ENCODE measurements at regions not wholly inside any gene's neighbourhood (a gene's known extent, or its start where the extent isn't known, plus 50 kb on each side); places are given as distances from the start of the nearest gene placed in this dataset.

- Histone ChIP-seq H3K14ac (replicated peaks; ENCODE audit: low read depth, low read length) (no peak overlapping the region), H2BK120ac (ENCODE audit: low read depth, low read length) (no peak overlapping the region), H2BK15ac (ENCODE audit: low read depth, low read length) (no peak overlapping the region), H3K9ac (ENCODE audit: low read depth, low read length) (no peak overlapping the region), H3K27ac (ENCODE audit: insufficient read depth, low read length) (no peak overlapping the region), H3K9me1 (ENCODE audit: insufficient read depth, low read length) (no peaks in the 10 kb centered on the region), H3K36me3 (ENCODE audit: control insufficient read depth, insufficient read depth, low read length) (no peaks in the 10 kb centered on the region), H3K27me3 (ENCODE audit: control insufficient read depth, insufficient read depth, low read length) (no peaks in the 10 kb centered on the region), H2BK5ac (ENCODE audit: low read depth, low read length, poor library complexity, severe bottlenecking) (no peak overlapping the region), H3K56ac (ENCODE audit: extremely low read depth, insufficient read depth, low read length) (no peak overlapping the region), H3K4me1 (ENCODE audit: control insufficient read depth, insufficient read depth, low read length) (no peaks in the 10 kb centered on the region), H2AFZ (replicated peaks; ENCODE audit: low read length, poor library complexity) (no peak overlapping the region), H4K20me1 (ENCODE audit: insufficient read depth, low read length) (no peaks in the 10 kb centered on the region), H3K9me3 (ENCODE audit: control insufficient read depth, insufficient read depth, low read length) (no peaks in the 10 kb centered on the region), H2AK9ac (replicated peaks; ENCODE audit: low read depth, low read length, poor library complexity) (no peak overlapping the region), H2BK20ac (ENCODE audit: low read depth, low read length) (no peak overlapping the region), H3K18ac (ENCODE audit: low read depth, low read length) (no peak overlapping the region), H3K4ac (ENCODE audit: low read depth, low read length) (no peak overlapping the region), H3K79me1 (ENCODE audit: low read depth in 1 of 2, low read length in 2 of 2) (no peaks in the 10 kb centered on the region), H3K4me3 (ENCODE audit: insufficient read depth, low read depth, low read length) (no peak overlapping the region), H3K23ac (ENCODE audit: low read depth, low read length) (no peak overlapping the region), H4K8ac (ENCODE audit: low read depth in 2 of 2, low read length in 2 of 2) (no peak overlapping the region), H3K4me2 (ENCODE audit: low read depth, low read length) (no peak overlapping the region), H2AK5ac (ENCODE audit: low read depth, low read length) (no peak overlapping the region), H4K5ac (ENCODE audit: low read depth, low read length) (no peak overlapping the region), H4K91ac (ENCODE audit: insufficient read depth, low read depth, low read length) (no peak overlapping the region)
- no TSS peak for BruUV-seq (replicated peaks)
- intact Hi-C loops (cut with micrococcal nuclease) (no loop called here), dilution Hi-C loops (cut with HindIII; ENCODE audit: low sequenced_read_pairs, unreplicated experiment) (no loop called here), in situ Hi-C loops (cut with MboI; ENCODE audit: low sequenced_read_pairs) (no loop called here)
- ChIA-PET CTCF (no interaction called here), POLR2A (ENCODE audit: unreplicated experiment) (no interaction called here)
- ATAC-seq (ENCODE audit: low read depth) (no peak), DNase-seq (no peak)
- TF ChIP-seq, protein P1, sequence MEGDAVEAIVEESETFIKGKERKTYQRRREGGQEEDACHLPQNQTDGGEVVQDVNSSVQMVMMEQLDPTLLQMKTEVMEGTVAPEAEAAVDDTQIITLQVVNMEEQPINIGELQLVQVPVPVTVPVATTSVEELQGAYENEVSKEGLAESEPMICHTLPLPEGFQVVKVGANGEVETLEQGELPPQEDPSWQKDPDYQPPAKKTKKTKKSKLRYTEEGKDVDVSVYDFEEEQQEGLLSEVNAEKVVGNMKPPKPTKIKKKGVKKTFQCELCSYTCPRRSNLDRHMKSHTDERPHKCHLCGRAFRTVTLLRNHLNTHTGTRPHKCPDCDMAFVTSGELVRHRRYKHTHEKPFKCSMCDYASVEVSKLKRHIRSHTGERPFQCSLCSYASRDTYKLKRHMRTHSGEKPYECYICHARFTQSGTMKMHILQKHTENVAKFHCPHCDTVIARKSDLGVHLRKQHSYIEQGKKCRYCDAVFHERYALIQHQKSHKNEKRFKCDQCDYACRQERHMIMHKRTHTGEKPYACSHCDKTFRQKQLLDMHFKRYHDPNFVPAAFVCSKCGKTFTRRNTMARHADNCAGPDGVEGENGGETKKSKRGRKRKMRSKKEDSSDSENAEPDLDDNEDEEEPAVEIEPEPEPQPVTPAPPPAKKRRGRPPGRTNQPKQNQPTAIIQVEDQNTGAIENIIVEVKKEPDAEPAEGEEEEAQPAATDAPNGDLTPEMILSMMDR (conservative IDR thresholded peaks at IDR 0.05; ENCODE audit: low read depth, low read length) = no peak
- TF ChIP-seq FOS (IDR thresholded peaks at IDR 0.05; ENCODE audit: low read depth, low read length) (no peak), RCOR1 (IDR thresholded peaks at IDR 0.05; ENCODE audit: insufficient replicate concordance, low read length) (no peak), NFE2L2 (IDR thresholded peaks at IDR 0.05; ENCODE audit: low read depth, low read length) (no peak), ELK1 (IDR thresholded peaks at IDR 0.05; ENCODE audit: borderline replicate concordance, low read depth, low read length) (no peak)
Observed at GRCh38 chr9:75833778-75834177, 56.7 kb upstream of the PCSK5 start.
